GM23338 (cell line): ENCODE measurements at regions not wholly inside any gene's neighbourhood (a gene's known extent, or its start where the extent isn't known, plus 50 kb on each side); places are given as distances from the start of the nearest gene placed in this dataset.
A peak's percentile ranks its signal among the peaks of the same experiment; 100 is the strongest.

Source experiments
- ATAC-seq: fragments of 200-7000 bp; cut with Tn5 transposase; 3 replicates; pipeline ENCODE4 v1.9.1; 2020
- DNase-seq: peaks from one replicate; pipeline ENCODE4 v3.0.0-alpha.2; 2015; ENCODE audit warnings: low spot score
- H2AFZ ChIP-seq: fragments of 200-600 bp; sonication (generic); 2 replicates; pipeline ENCODE4 v1.8.0; 2016; ENCODE audit warnings: antibody characterized with exemption, mild to moderate bottlenecking, moderate library complexity
- H3F3A ChIP-seq: fragments of 200-600 bp; sonication (generic); replicated peaks from 2 replicates; pipeline ENCODE4 v1.8.0; 2017; ENCODE audit warnings: antibody characterized with exemption, mixed run types, low read depth
- H3K27ac ChIP-seq: fragments of 200-600 bp; sonication (generic); 2 replicates; pipeline ENCODE4 v1.6.1; 2016; ENCODE audit warnings: low read depth
- H3K27me3 ChIP-seq: fragments of 200-600 bp; sonication (generic); 2 replicates; pipeline ENCODE4 v1.8.0; 2016; ENCODE audit warnings: mild to moderate bottlenecking, mixed run types, moderate library complexity; ENCODE audit not compliant: insufficient read depth
- H3K36me3 ChIP-seq: fragments of 200-600 bp; sonication (generic); 2 replicates; pipeline ENCODE4 v1.8.0; 2016; ENCODE audit warnings: mild to moderate bottlenecking; ENCODE audit not compliant: insufficient read depth
- H3K4me1 ChIP-seq: fragments of 200-600 bp; sonication (generic); 2 replicates; pipeline ENCODE4 v1.8.0; 2016; ENCODE audit warnings: mild to moderate bottlenecking, moderate library complexity; ENCODE audit not compliant: insufficient read depth
- H3K4me2 ChIP-seq: fragments of 200-600 bp; sonication (generic); 2 replicates; pipeline ENCODE4 v1.7.1; 2017; ENCODE audit warnings: mixed run types
- H3K4me3 ChIP-seq: fragments of 200-600 bp; sonication (generic); 2 replicates; pipeline ENCODE4 v1.6.1; 2016; ENCODE audit warnings: mixed run types
- H3K79me2 ChIP-seq: fragments of 200-600 bp; sonication (generic); replicated peaks from 2 replicates; pipeline ENCODE4 v1.8.0; 2017; ENCODE audit warnings: mild to moderate bottlenecking; ENCODE audit not compliant: insufficient read depth
- H3K9me2 ChIP-seq: fragments of 200-600 bp; sonication (generic); 2 replicates; pipeline ENCODE4 v1.8.0; 2017; ENCODE audit not compliant: insufficient read depth
- H4K20me1 ChIP-seq: fragments of 200-600 bp; sonication (generic); replicated peaks from 2 replicates; pipeline ENCODE4 v1.8.0; 2017; ENCODE audit warnings: mild to moderate bottlenecking; ENCODE audit not compliant: insufficient read depth
- H3K27ac Mint-ChIP-seq: 2 replicates; pipeline ENCODE4 v1.8.0; 2020; ENCODE audit warnings: inconsistent platforms, mild to moderate bottlenecking, moderate library complexity, mixed read lengths
- H3K27me3 Mint-ChIP-seq: 3 replicates; pipeline ENCODE4 v1.8.0; 2022; ENCODE audit warnings: low read depth, mild to moderate bottlenecking, moderate library complexity, mixed read lengths, inconsistent platforms; ENCODE audit not compliant: insufficient read depth, poor library complexity
- H3K36me3 Mint-ChIP-seq: 3 replicates; pipeline ENCODE4 v1.8.0; 2021; ENCODE audit warnings: low read depth, mild to moderate bottlenecking, inconsistent platforms, moderate library complexity, mixed read lengths
- H3K4me1 Mint-ChIP-seq: 3 replicates; pipeline ENCODE4 v1.8.0; 2020; ENCODE audit warnings: mild to moderate bottlenecking, inconsistent platforms, mixed read lengths
- H3K4me3 Mint-ChIP-seq: 3 replicates; pipeline ENCODE4 v1.8.0; 2021; ENCODE audit warnings: moderate library complexity, mild to moderate bottlenecking, inconsistent platforms, mixed read lengths
- H3K9me3 Mint-ChIP-seq: 3 replicates; pipeline ENCODE4 v1.8.0; 2020; ENCODE audit warnings: moderate library complexity, mild to moderate bottlenecking, inconsistent platforms, mixed read lengths
- CREB1 ChIP-seq: fragments of 250-450 bp; sonication (Bioruptor Pico); IDR thresholded peaks from 2 replicates; pipeline ENCODE4 v1.5.0; 2020; ENCODE audit warnings: low read depth, mild to moderate bottlenecking, moderate library complexity
- EZH2phosphoT487 ChIP-seq: fragments of 200-600 bp; sonication (generic); IDR thresholded peaks from one replicate; pipeline ENCODE4 v1.8.1; 2018; ENCODE audit warnings: antibody characterized with exemption; ENCODE audit not compliant: unreplicated experiment
- JUNB ChIP-seq: IDR thresholded peaks from one replicate; pipeline ENCODE4 v1.6.1; 2016; ENCODE audit warnings: antibody characterized with exemption; ENCODE audit not compliant: unreplicated experiment
- NANOG ChIP-seq: IDR thresholded peaks from 2 replicates; pipeline ENCODE4 v1.6.1; 2016; ENCODE audit warnings: antibody characterized with exemption, borderline replicate concordance
- POLR2AphosphoS5 ChIP-seq: IDR thresholded peaks from 2 replicates; pipeline ENCODE4 v1.6.1; 2016; ENCODE audit warnings: antibody characterized with exemption, low read depth
- STAT1 ChIP-seq: IDR thresholded peaks from one replicate; pipeline ENCODE4 v1.6.1; 2016; ENCODE audit warnings: antibody characterized with exemption; ENCODE audit not compliant: unreplicated experiment
- ZNF114 ChIP-seq: fragments of 250-450 bp; sonication (Bioruptor Pico); IDR thresholded peaks from 2 replicates; pipeline ENCODE4 v1.5.0; 2020; ENCODE audit warnings: mild to moderate bottlenecking, moderate library complexity
- ZNF331 ChIP-seq: fragments of 250-450 bp; sonication (Bioruptor Pico); IDR thresholded peaks from 2 replicates; pipeline ENCODE4 v1.5.0; 2020; ENCODE audit warnings: low read depth, mild to moderate bottlenecking, moderate library complexity
- TF ChIP-seq, protein P1 (sequence below): IDR thresholded peaks from one replicate; pipeline ENCODE4 v1.6.1; 2018; ENCODE audit warnings: antibody characterized with exemption; ENCODE audit not compliant: unreplicated experiment
- TF ChIP-seq, protein P2 (sequence below), 2 experiments: fragments of 200-600 bp in 1 of 2; sonication (generic) in 1 of 2; conservative IDR thresholded peaks; 2 replicates each; pipeline versions ENCODE4 v1.5.1 to v1.6.1; 2016 to 2017; ENCODE audit warnings: antibody characterized with exemption in 2 of 2, low read depth in 2 of 2, mild to moderate bottlenecking in 2 of 2, moderate library complexity in 1 of 2
- TF ChIP-seq, protein P3 (sequence below): IDR thresholded peaks from 2 replicates; pipeline ENCODE4 v1.6.1; 2016; ENCODE audit warnings: antibody characterized with exemption

DNA sequence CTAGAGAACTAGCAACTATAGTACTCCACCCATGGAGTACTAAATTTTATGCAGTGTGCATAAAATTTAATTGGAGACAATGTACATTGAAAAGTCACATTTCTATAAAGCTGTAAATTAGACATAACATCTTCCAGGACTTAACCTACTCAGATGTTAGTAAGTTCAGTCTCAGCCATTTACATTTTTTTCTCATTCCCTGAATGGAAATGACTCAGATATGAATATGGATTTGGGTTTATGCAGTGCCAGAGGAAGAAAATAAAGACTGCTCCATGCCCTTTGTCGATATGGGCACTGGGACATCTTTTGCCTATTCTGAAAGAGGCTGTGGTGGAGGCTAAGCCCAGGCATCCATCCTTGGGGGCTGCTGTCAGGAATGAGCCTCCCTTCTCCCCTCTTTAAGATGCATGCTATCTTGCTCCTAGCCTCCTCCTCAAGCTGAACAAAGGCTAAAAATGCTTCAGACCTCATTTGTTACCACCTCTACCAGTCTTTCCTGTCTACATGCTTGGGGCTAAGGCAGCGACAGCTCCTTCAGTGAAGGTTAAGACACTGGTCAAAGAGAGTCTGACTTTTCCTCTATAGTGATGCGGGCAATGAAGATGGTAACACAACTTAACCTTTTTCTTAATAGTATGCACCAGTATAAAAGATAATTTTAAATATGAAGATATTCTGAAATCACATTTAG lies 486.8 kb upstream of the ANKRD30A start:
- no peaks in the 10 kb centered on the region for H3K36me3 Mint-ChIP-seq
- TF ChIP-seq JUNB, result no peak
- TF ChIP-seq CREB1 (CRISPR knock-in tag), result no peak
- TF ChIP-seq, protein P1, sequence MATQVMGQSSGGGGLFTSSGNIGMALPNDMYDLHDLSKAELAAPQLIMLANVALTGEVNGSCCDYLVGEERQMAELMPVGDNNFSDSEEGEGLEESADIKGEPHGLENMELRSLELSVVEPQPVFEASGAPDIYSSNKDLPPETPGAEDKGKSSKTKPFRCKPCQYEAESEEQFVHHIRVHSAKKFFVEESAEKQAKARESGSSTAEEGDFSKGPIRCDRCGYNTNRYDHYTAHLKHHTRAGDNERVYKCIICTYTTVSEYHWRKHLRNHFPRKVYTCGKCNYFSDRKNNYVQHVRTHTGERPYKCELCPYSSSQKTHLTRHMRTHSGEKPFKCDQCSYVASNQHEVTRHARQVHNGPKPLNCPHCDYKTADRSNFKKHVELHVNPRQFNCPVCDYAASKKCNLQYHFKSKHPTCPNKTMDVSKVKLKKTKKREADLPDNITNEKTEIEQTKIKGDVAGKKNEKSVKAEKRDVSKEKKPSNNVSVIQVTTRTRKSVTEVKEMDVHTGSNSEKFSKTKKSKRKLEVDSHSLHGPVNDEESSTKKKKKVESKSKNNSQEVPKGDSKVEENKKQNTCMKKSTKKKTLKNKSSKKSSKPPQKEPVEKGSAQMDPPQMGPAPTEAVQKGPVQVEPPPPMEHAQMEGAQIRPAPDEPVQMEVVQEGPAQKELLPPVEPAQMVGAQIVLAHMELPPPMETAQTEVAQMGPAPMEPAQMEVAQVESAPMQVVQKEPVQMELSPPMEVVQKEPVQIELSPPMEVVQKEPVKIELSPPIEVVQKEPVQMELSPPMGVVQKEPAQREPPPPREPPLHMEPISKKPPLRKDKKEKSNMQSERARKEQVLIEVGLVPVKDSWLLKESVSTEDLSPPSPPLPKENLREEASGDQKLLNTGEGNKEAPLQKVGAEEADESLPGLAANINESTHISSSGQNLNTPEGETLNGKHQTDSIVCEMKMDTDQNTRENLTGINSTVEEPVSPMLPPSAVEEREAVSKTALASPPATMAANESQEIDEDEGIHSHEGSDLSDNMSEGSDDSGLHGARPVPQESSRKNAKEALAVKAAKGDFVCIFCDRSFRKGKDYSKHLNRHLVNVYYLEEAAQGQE, result no peak
- no peak for TF ChIP-seq ZNF331
- no peak for TF ChIP-seq POLR2AphosphoS5
- TF ChIP-seq, protein P2, sequence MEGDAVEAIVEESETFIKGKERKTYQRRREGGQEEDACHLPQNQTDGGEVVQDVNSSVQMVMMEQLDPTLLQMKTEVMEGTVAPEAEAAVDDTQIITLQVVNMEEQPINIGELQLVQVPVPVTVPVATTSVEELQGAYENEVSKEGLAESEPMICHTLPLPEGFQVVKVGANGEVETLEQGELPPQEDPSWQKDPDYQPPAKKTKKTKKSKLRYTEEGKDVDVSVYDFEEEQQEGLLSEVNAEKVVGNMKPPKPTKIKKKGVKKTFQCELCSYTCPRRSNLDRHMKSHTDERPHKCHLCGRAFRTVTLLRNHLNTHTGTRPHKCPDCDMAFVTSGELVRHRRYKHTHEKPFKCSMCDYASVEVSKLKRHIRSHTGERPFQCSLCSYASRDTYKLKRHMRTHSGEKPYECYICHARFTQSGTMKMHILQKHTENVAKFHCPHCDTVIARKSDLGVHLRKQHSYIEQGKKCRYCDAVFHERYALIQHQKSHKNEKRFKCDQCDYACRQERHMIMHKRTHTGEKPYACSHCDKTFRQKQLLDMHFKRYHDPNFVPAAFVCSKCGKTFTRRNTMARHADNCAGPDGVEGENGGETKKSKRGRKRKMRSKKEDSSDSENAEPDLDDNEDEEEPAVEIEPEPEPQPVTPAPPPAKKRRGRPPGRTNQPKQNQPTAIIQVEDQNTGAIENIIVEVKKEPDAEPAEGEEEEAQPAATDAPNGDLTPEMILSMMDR (conservative IDR thresholded peaks at IDR 0.05; ENCODE audit: low read depth in 2 of 2), result no peak
- DNase-seq (no peak), ATAC-seq (no peak)
- H3K4me3 Mint-ChIP-seq, result no peak overlapping the region
- no peaks in the 10 kb centered on the region for H3K27me3 Mint-ChIP-seq
- Histone ChIP-seq H3K9me2 (no peaks in the 10 kb centered on the region), H3K27ac (no peak overlapping the region), H4K20me1 (no peaks in the 10 kb centered on the region), H3K79me2 (no peaks in the 10 kb centered on the region), H3K4me1 (no peaks in the 10 kb centered on the region), H3K36me3 (no peaks in the 10 kb centered on the region), H2AFZ (0 out of 2 replicates have a peak overlapping the region, but pooled peaks have one; percentile 69), H3F3A (no peaks in the 10 kb centered on the region), H3K27me3 (no peaks in the 10 kb centered on the region), H3K4me3 (no peak overlapping the region), H3K4me2 (no peak overlapping the region)
- no peak overlapping the region for H3K27ac Mint-ChIP-seq
- H3K4me1 Mint-ChIP-seq, result no peaks in the 10 kb centered on the region
- H3K9me3 Mint-ChIP-seq, result no peaks in the 10 kb centered on the region

DNA sequence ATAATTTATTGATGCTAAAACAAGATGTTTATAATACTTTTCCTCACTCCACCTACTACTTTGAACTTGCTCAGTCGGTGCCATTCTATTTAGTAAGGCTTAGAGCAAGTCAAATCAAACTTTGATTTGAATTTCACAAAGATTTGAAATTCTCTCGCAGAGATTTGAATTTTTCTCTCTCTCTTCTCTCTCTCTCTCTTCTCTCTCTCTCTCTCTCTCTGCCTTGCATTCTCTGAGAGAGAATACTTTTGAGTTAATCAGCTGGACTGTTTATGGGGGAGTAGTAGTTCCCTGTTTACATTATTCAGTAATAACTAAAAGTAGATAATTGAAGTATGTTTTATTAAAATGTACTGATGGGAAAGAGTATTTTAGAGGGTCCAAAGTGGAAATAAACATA lies 488.5 kb upstream of the ANKRD30A start:
- no peaks in the 10 kb centered on the region for H3K27me3 Mint-ChIP-seq
- H3F3A ChIP-seq, result no peaks in the 10 kb centered on the region
- TF ChIP-seq, protein P1, result no peak
- TF ChIP-seq JUNB (no peak), ZNF331 (no peak), STAT1 (no peak), NANOG (no peak), POLR2AphosphoS5 (no peak), EZH2phosphoT487 (no peak), ZNF114 (CRISPR knock-in tag) (no peak), CREB1 (CRISPR knock-in tag) (no peak)
- TF ChIP-seq, protein P2 (conservative IDR thresholded peaks at IDR 0.05; ENCODE audit: low read depth in 2 of 2), result no peak
- TF ChIP-seq, protein P3, sequence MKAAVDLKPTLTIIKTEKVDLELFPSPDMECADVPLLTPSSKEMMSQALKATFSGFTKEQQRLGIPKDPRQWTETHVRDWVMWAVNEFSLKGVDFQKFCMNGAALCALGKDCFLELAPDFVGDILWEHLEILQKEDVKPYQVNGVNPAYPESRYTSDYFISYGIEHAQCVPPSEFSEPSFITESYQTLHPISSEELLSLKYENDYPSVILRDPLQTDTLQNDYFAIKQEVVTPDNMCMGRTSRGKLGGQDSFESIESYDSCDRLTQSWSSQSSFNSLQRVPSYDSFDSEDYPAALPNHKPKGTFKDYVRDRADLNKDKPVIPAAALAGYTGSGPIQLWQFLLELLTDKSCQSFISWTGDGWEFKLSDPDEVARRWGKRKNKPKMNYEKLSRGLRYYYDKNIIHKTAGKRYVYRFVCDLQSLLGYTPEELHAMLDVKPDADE, result no peak

More for the DNA sequence above, 488.5 kb upstream of the ANKRD30A start:
- no peak overlapping the region for H3K27ac Mint-ChIP-seq
- Histone ChIP-seq H3K27ac (no peak overlapping the region), H3K4me3 (no peak overlapping the region), H2AFZ (no peak overlapping the region), H3K4me1 (no peaks in the 10 kb centered on the region), H3K79me2 (no peaks in the 10 kb centered on the region), H4K20me1 (no peaks in the 10 kb centered on the region), H3K36me3 (no peaks in the 10 kb centered on the region), H3K9me2 (no peaks in the 10 kb centered on the region), H3K27me3 (no peaks in the 10 kb centered on the region), H3K4me2 (no peak overlapping the region)
- no peaks in the 10 kb centered on the region for H3K4me1 Mint-ChIP-seq
- H3K9me3 Mint-ChIP-seq, result peaks cover 7% of the 10 kb centered on the region
- peaks cover 5% of the 10 kb centered on the region; the same call in 1 of the 3 replicates for H3K36me3 Mint-ChIP-seq
- H3K4me3 Mint-ChIP-seq, result no peak overlapping the region
- DNase-seq, result no peak
- ATAC-seq, result no peak
